ENCODE measurements at regions not wholly inside any gene's neighbourhood (a gene's known extent, or its start where the extent isn't known, plus 50 kb on each side); places are given as distances from the start of the nearest gene placed in this dataset.

- DNase-seq = no peak
These were observed 202.2 kb upstream of the PIK3C3 start for GRCh38 chr18:41752826-41753225.

GRCh38 chr18:41751652-41752051 is 203.4 kb upstream of the PIK3C3 start:
- no peak for DNase-seq

GRCh38 chr18:41751161-41751560 is 203.9 kb upstream of the PIK3C3 start:
- no peak for DNase-seq

GRCh38 chr18:41747723-41748242 is 207.3 kb upstream of the PIK3C3 start:
- no peak for DNase-seq

- peak; percentile 5 for DNase-seq
These were observed 209.6 kb upstream of the PIK3C3 start for GRCh38 chr18:41745166-41746049.

- no peak for DNase-seq
These were observed 210.5 kb upstream of the PIK3C3 start for GRCh38 chr18:41744421-41745030.

GRCh38 chr18:41737218-41737617 is 217.8 kb upstream of the PIK3C3 start:
- DNase-seq = no peak

- DNase-seq = no peak
These were observed 220.1 kb upstream of the PIK3C3 start for GRCh38 chr18:41734917-41735316.

GRCh38 chr18:41732356-41732755 is 222.7 kb upstream of the PIK3C3 start:
- no peak for DNase-seq

GRCh38 chr18:41731884-41732283 is 223.2 kb upstream of the PIK3C3 start:
- DNase-seq = no peak

- DNase-seq = no peak
These were observed 230.8 kb upstream of the PIK3C3 start for GRCh38 chr18:41724195-41724594.

- DNase-seq = no peak
These were observed 233.8 kb upstream of the PIK3C3 start for GRCh38 chr18:41721103-41721790.

GRCh38 chr18:41720226-41720625 is 234.8 kb upstream of the PIK3C3 start:
- no peak for DNase-seq

- no peak for DNase-seq
These were observed 235.2 kb upstream of the PIK3C3 start for GRCh38 chr18:41719808-41720207.

GRCh38 chr18:41714872-41715271 is 240.2 kb upstream of the PIK3C3 start:
- DNase-seq = no peak

GRCh38 chr18:41713969-41714825 is 240.8 kb upstream of the PIK3C3 start:
- DNase-seq = no peak

GRCh38 chr18:41706301-41706700 is 248.7 kb upstream of the PIK3C3 start:
- no peak for DNase-seq

- no peak for DNase-seq
These were observed 251.1 kb upstream of the PIK3C3 start for GRCh38 chr18:41703744-41704530.

GRCh38 chr18:41700416-41700815 is 254.6 kb upstream of the PIK3C3 start:
- no peak for DNase-seq

GRCh38 chr18:41695441-41695840 is 259.6 kb upstream of the PIK3C3 start:
- DNase-seq = no peak

- peak; percentile 73 for DNase-seq
These were observed 262.0 kb upstream of the PIK3C3 start for GRCh38 chr18:41693008-41693407.

Measured in NCI-H1048 (cell line).